IMR-90 (cell line): ENCODE measurements at regions not wholly inside any gene's neighbourhood (a gene's known extent, or its start where the extent isn't known, plus 50 kb on each side); places are given as distances from the start of the nearest gene placed in this dataset.
A peak's percentile ranks its signal among the peaks of the same experiment; 100 is the strongest.

Experiments
- ATAC-seq: fragments of 200-7000 bp; cut with Tn5 transposase; 2 replicates; pipeline ENCODE4 v1.9.1; 2020; ENCODE audit warnings: low read depth, mild to moderate bottlenecking, moderate library complexity
- BruUV-seq: library from RNA; stranded (reverse); fragments of 400-500 nt; replicated peaks from 2 replicates; lab custom pipeline; 2021; lab: Mats Ljungman, UMichigan
- CTCF ChIA-PET: fragments of 300-600 bp; formaldehyde crosslinking; extraction: SDS; loops from one replicate; lab custom pipeline; 2021; ENCODE audit warnings: antibody characterized with exemption; lab: Yijun Ruan, JAX
- POLR2A ChIA-PET: fragments of 300-600 bp; sonication (Branson Sonifier 250); formaldehyde crosslinking; loops from one replicate; lab custom pipeline; 2022; ENCODE audit warnings: antibody characterized with exemption; ENCODE audit not compliant: unreplicated experiment; lab: Charles Lee
- DNase-seq: peaks from one replicate; pipeline ENCODE4 v3.0.0; 2013
- H2AFZ ChIP-seq: replicated peaks from 2 replicates; pipeline ENCODE3; 2013; ENCODE audit warnings: low read length, mild to moderate bottlenecking; ENCODE audit not compliant: poor library complexity
- H2AK5ac ChIP-seq: 2 replicates; pipeline ENCODE4 v1.6.1; 2013; ENCODE audit warnings: low read depth, low read length, inconsistent platforms
- H2AK9ac ChIP-seq: replicated peaks from 2 replicates; pipeline ENCODE3; 2013; ENCODE audit warnings: mild to moderate bottlenecking, low read depth, low read length, moderate library complexity; ENCODE audit not compliant: poor library complexity
- H2BK120ac ChIP-seq: 2 replicates; pipeline ENCODE4 v1.6.1; 2013; ENCODE audit warnings: low read depth, low read length, inconsistent platforms
- H2BK15ac ChIP-seq: 3 replicates; pipeline ENCODE4 v1.6.1; 2013; ENCODE audit warnings: low read depth, low read length, inconsistent platforms
- H2BK20ac ChIP-seq: 2 replicates; pipeline ENCODE4 v1.6.1; 2013; ENCODE audit warnings: low read depth, mild to moderate bottlenecking, inconsistent platforms, low read length, moderate library complexity
- H2BK5ac ChIP-seq: 2 replicates; pipeline ENCODE4 v1.6.1; 2013; ENCODE audit warnings: mild to moderate bottlenecking, low read depth, low read length, inconsistent platforms; ENCODE audit not compliant: poor library complexity, severe bottlenecking
- H3K14ac ChIP-seq: replicated peaks from 2 replicates; pipeline ENCODE4 v1.6.1; 2013; ENCODE audit warnings: low read depth, low read length, inconsistent platforms
- H3K18ac ChIP-seq: 2 replicates; pipeline ENCODE4 v1.6.1; 2013; ENCODE audit warnings: low read depth, low read length, control low read depth
- H3K23ac ChIP-seq: 2 replicates; pipeline ENCODE4 v1.6.1; 2013; ENCODE audit warnings: low read depth, low read length, inconsistent platforms
- H3K27ac ChIP-seq: 2 replicates; pipeline ENCODE4 v1.5.1; 2013; ENCODE audit warnings: mild to moderate bottlenecking, control low read depth, low read length; ENCODE audit not compliant: insufficient read depth
- H3K27me3 ChIP-seq: 2 replicates; pipeline ENCODE4 v1.6.1; 2013; ENCODE audit warnings: low read length; ENCODE audit not compliant: control insufficient read depth, insufficient read depth
- H3K36me3 ChIP-seq: 2 replicates; pipeline ENCODE4 v1.6.1; 2013; ENCODE audit warnings: low read length, mixed read lengths; ENCODE audit not compliant: control insufficient read depth, insufficient read depth
- H3K4ac ChIP-seq: 2 replicates; pipeline ENCODE4 v1.6.1; 2013; ENCODE audit warnings: low read depth, low read length, inconsistent platforms
- H3K4me1 ChIP-seq: 2 replicates; pipeline ENCODE4 v1.6.1; 2013; ENCODE audit warnings: low read length, mixed read lengths; ENCODE audit not compliant: control insufficient read depth, insufficient read depth
- H3K4me2 ChIP-seq: 2 replicates; pipeline ENCODE4 v1.6.1; 2013; ENCODE audit warnings: low read depth, mild to moderate bottlenecking, control low read depth, low read length, moderate library complexity
- H3K4me3 ChIP-seq: 2 replicates; pipeline ENCODE4 v1.5.1; 2013; ENCODE audit warnings: low read depth, mild to moderate bottlenecking, control low read depth, low read length, moderate library complexity; ENCODE audit not compliant: insufficient read depth
- H3K56ac ChIP-seq: 2 replicates; pipeline ENCODE4 v1.6.1; 2013; ENCODE audit warnings: low read length, inconsistent platforms; ENCODE audit not compliant: insufficient read depth; ENCODE audit errors: extremely low read depth
- H3K79me1 ChIP-seq, 2 experiments: 2 replicates each; pipeline ENCODE4 v1.6.1; 2013; ENCODE audit warnings: low read length in 2 of 2, inconsistent platforms in 1 of 2, low read depth in 1 of 2
- H3K9ac ChIP-seq: 2 replicates; pipeline ENCODE4 v1.6.1; 2013; ENCODE audit warnings: low read depth, low read length, control low read depth
- H3K9me1 ChIP-seq: 2 replicates; pipeline ENCODE4 v1.6.1; 2013; ENCODE audit warnings: low read length, inconsistent platforms; ENCODE audit not compliant: insufficient read depth
- H3K9me3 ChIP-seq: 2 replicates; pipeline ENCODE4 v1.6.1; 2013; ENCODE audit warnings: low read length; ENCODE audit not compliant: control insufficient read depth, insufficient read depth
- H4K20me1 ChIP-seq: 2 replicates; pipeline ENCODE4 v1.6.1; 2013; ENCODE audit warnings: low read length, inconsistent platforms; ENCODE audit not compliant: insufficient read depth
- H4K5ac ChIP-seq: 2 replicates; pipeline ENCODE4 v1.6.1; 2013; ENCODE audit warnings: mild to moderate bottlenecking, low read depth, low read length, control low read depth
- H4K8ac ChIP-seq, 2 experiments: 2 replicates each; pipeline ENCODE4 v1.6.1; 2013; ENCODE audit warnings: low read depth in 2 of 2, low read length in 2 of 2, control low read depth in 1 of 2, inconsistent platforms in 1 of 2
- H4K91ac ChIP-seq: 2 replicates; pipeline ENCODE4 v1.6.1; 2013; ENCODE audit warnings: low read depth, low read length, inconsistent platforms; ENCODE audit not compliant: insufficient read depth
- FOS ChIP-seq: fragments of 150-350 bp; IDR thresholded peaks from 2 replicates; pipeline ENCODE4 v1.6.1; 2016; ENCODE audit warnings: low read depth, low read length
- WGBS, 2 experiments: methylation state at CpG; one replicate each; pipeline versions ENCODE4 v1.1.5 to v1.1.7; 2013; ENCODE audit warnings: missing lambda C conversion rate in 2 of 2; ENCODE audit not compliant: insufficient read length in 1 of 2; ENCODE audit errors: extremely low coverage in 2 of 2; 5-methylcytosine and 5-hydroxymethylcytosine counted together
- dilution Hi-C: fragments of 300-500 bp; cut with HindIII; formaldehyde crosslinking; loops from one replicate; pipeline ENCODE4 v1.14.3; 2018; ENCODE audit warnings: low sequenced_read_pairs; ENCODE audit not compliant: unreplicated experiment
- in situ Hi-C: fragments of 300-500 bp; cut with MboI; formaldehyde crosslinking; loops from 3 replicates; pipeline ENCODE4 v1.14.3; 2019; ENCODE audit warnings: low sequenced_read_pairs, inconsistent platforms, mixed read lengths
- intact Hi-C: fragments of 100-400 bp; cut with micrococcal nuclease; formaldehyde crosslinking; loops from 2 replicates; pipeline ENCODE4 v1.10.0; 2022

- ATAC-seq = no peak
- Histone ChIP-seq H2AK9ac (no peak overlapping the region), H3K79me1 (no peaks in the 10 kb centered on the region), H4K5ac (no peak overlapping the region), H2BK20ac (no peak overlapping the region), H2BK5ac (no peak overlapping the region), H4K20me1 (no peaks in the 10 kb centered on the region), H3K27ac (no peak overlapping the region), H2AK5ac (no peak overlapping the region), H3K9me1 (no peaks in the 10 kb centered on the region), H3K9ac (no peak overlapping the region), H4K8ac (no peak overlapping the region), H4K91ac (no peak overlapping the region), H3K4me3 (no peak overlapping the region), H3K56ac (no peak overlapping the region), H3K18ac (no peak overlapping the region), H3K23ac (no peak overlapping the region), H3K4ac (no peak overlapping the region), H3K14ac (no peak overlapping the region), H3K27me3 (peaks cover 4% of the 10 kb centered on the region), H3K9me3 (no peaks in the 10 kb centered on the region), H2AFZ (no peak overlapping the region), H3K4me1 (peaks cover 5% of the 10 kb centered on the region; the same call in 1 of the 2 replicates), H2BK15ac (no peak overlapping the region), H3K36me3 (no peaks in the 10 kb centered on the region), H3K4me2 (peak overlapping the region; percentile 26; the same call in 1 of the 2 replicates), H2BK120ac (no peak overlapping the region)
- no CpG with 5 or more reads among the region's 8 CpGs for WGBS, 2 experiments
- peak; percentile 22 for DNase-seq
- dilution Hi-C loops (no loop called here), intact Hi-C loops (no loop called here), in situ Hi-C loops (no loop called here)
- TF ChIP-seq FOS = no peak
- no TSS peak for BruUV-seq
- ChIA-PET POLR2A (no interaction called here), CTCF (no interaction called here)
Observed at GRCh38 chr6:15763837-15764236, 101.0 kb upstream of the DTNBP1 start.
